WI38 (cell line): ENCODE measurements at regions not wholly inside any gene's neighbourhood (a gene's known extent, or its start where the extent isn't known, plus 50 kb on each side); places are given as distances from the start of the nearest gene placed in this dataset.

Experiments used
- H3K4me3 ChIP-seq: 2 replicates; pipeline ENCODE4 v1.5.1; 2011; ENCODE audit warnings: low read depth, mild to moderate bottlenecking, control low read depth, low read length
- CTCF ChIP-seq: IDR thresholded peaks from 2 replicates; pipeline ENCODE4 v1.5.1; 2012; ENCODE audit warnings: low read depth, mild to moderate bottlenecking, control low read depth, low read length

GRCh38 chr2:126809340-126809739 is 89.3 kb upstream of the TEX51 start:
- TF ChIP-seq CTCF = no peak
- no peak overlapping the region for H3K4me3 ChIP-seq

GRCh38 chr2:126810001-126810400 is 88.7 kb upstream of the TEX51 start:
- no peak for TF ChIP-seq CTCF

GRCh38 chr2:126811101-126811500 is 87.6 kb upstream of the TEX51 start:
- H3K4me3 ChIP-seq = no peak overlapping the region
- TF ChIP-seq CTCF = no peak

More at GRCh38 chr2:126810001-126810400, 88.7 kb upstream of the TEX51 start:
- no peak overlapping the region for H3K4me3 ChIP-seq

- no peak for TF ChIP-seq CTCF
- no peak overlapping the region for H3K4me3 ChIP-seq
These were observed 81.5 kb upstream of the TEX51 start for GRCh38 chr2:126817172-126817571.

GRCh38 chr2:126822115-126822514 is 76.6 kb upstream of the TEX51 start:
- no peak overlapping the region for H3K4me3 ChIP-seq
- TF ChIP-seq CTCF = no peak

- H3K4me3 ChIP-seq = no peak overlapping the region
- no peak for TF ChIP-seq CTCF
These were observed 75.8 kb upstream of the TEX51 start for GRCh38 chr2:126822921-126823320.

- TF ChIP-seq CTCF = no peak
- no peak overlapping the region for H3K4me3 ChIP-seq
These were observed 74.7 kb upstream of the TEX51 start for GRCh38 chr2:126823951-126824350.
